Kidney epithelial cell (primary cell): ENCODE measurements at regions not wholly inside any gene's neighbourhood (a gene's known extent, or its start where the extent isn't known, plus 50 kb on each side); places are given as distances from the start of the nearest gene placed in this dataset.

Source experiments
- DNase-seq: peaks from one replicate; pipeline ENCODE4 v3.0.0-alpha.2; 2010; ENCODE audit warnings: low read depth
- H3K27me3 ChIP-seq: 2 replicates; pipeline ENCODE4 v1.6.0; 2011; ENCODE audit warnings: low read length; ENCODE audit not compliant: control insufficient read depth, insufficient read depth
- H3K36me3 ChIP-seq: 2 replicates; pipeline ENCODE4 v1.5.1; 2011; ENCODE audit warnings: low read length; ENCODE audit not compliant: control insufficient read depth, insufficient read depth
- H3K4me3 ChIP-seq: 2 replicates; pipeline ENCODE4 v1.5.1; 2011; ENCODE audit warnings: low read depth, mild to moderate bottlenecking, control low read depth, low read length
- CTCF ChIP-seq: IDR thresholded peaks from 2 replicates; pipeline ENCODE4 v1.5.1; 2011; ENCODE audit warnings: mild to moderate bottlenecking, moderate library complexity, low read length, control low read depth, inconsistent platforms; ENCODE audit not compliant: insufficient read depth, poor library complexity, severe bottlenecking

- Histone ChIP-seq H3K36me3 (no peaks in the 10 kb centered on the region), H3K4me3 (no peak overlapping the region)
- no peak for DNase-seq
Observed at GRCh38 chr9:81851340-81851739, 76.9 kb upstream of the SPATA31D4 start.

GRCh38 chr9:81852820-81853219 is 75.4 kb upstream of the SPATA31D4 start:
- Histone ChIP-seq H3K27me3 (no peaks in the 10 kb centered on the region), H3K36me3 (no peaks in the 10 kb centered on the region), H3K4me3 (no peak overlapping the region)
- no peak for TF ChIP-seq CTCF
- DNase-seq: no peak

More at GRCh38 chr9:81851340-81851739, 76.9 kb upstream of the SPATA31D4 start:
- no peaks in the 10 kb centered on the region for H3K27me3 ChIP-seq
- TF ChIP-seq CTCF: no peak

- H3K27me3 ChIP-seq: no peaks in the 10 kb centered on the region
- no peak for DNase-seq
- no peak for TF ChIP-seq CTCF
- H3K4me3 ChIP-seq: no peak overlapping the region
- H3K36me3 ChIP-seq: no peaks in the 10 kb centered on the region
Observed at GRCh38 chr9:81855538-81855937, 72.7 kb upstream of the SPATA31D4 start.

- no peak overlapping the region for H3K4me3 ChIP-seq
- no peaks in the 10 kb centered on the region for H3K36me3 ChIP-seq
- no peak for TF ChIP-seq CTCF
- H3K27me3 ChIP-seq: no peaks in the 10 kb centered on the region
- DNase-seq: no peak
Observed at GRCh38 chr9:81858657-81859430, 69.4 kb upstream of the SPATA31D4 start.

- Histone ChIP-seq H3K4me3 (no peak overlapping the region), H3K27me3 (no peaks in the 10 kb centered on the region), H3K36me3 (no peaks in the 10 kb centered on the region)
- no peak for TF ChIP-seq CTCF
- DNase-seq: no peak
Observed at GRCh38 chr9:81860581-81860980, 67.6 kb upstream of the SPATA31D4 start.

GRCh38 chr9:81861644-81862043 is 66.6 kb upstream of the SPATA31D4 start:
- H3K27me3 ChIP-seq: no peaks in the 10 kb centered on the region
- TF ChIP-seq CTCF: no peak
- H3K4me3 ChIP-seq: no peak overlapping the region
- no peaks in the 10 kb centered on the region for H3K36me3 ChIP-seq
- no peak for DNase-seq
